Activated CD4-positive, alpha-beta T cell treated with anti-CD3 and anti-CD28 coated beads, Interleukin-2, amount 10 ng/mL, durations not matched to agents 24 days and 14 days (primary cell): ENCODE measurements at regions not wholly inside any gene's neighbourhood (a gene's known extent, or its start where the extent isn't known, plus 50 kb on each side); places are given as distances from the start of the nearest gene placed in this dataset.
"Not testable (repeated sequence)": the region's sequence is repeated elsewhere in the genome, so short reads cannot be mapped to it uniquely, and the experiment has no call there.

ENCODE experiments used
- DNase-seq: peaks from one replicate; pipeline ENCODE4 v3.0.0; 2022
- H3K27ac Mint-ChIP-seq: one replicate; pipeline ENCODE4 v1.8.0; 2022; ENCODE audit warnings: mild to moderate bottlenecking, mixed read lengths
- H3K27me3 Mint-ChIP-seq: one replicate; pipeline ENCODE4 v1.8.0; 2022; ENCODE audit warnings: mixed read lengths
- H3K36me3 Mint-ChIP-seq: one replicate; pipeline ENCODE4 v1.8.0; 2022; ENCODE audit warnings: low read depth, mild to moderate bottlenecking, mixed read lengths
- H3K4me1 Mint-ChIP-seq: one replicate; pipeline ENCODE4 v1.8.0; 2021; ENCODE audit warnings: mixed read lengths
- H3K4me3 Mint-ChIP-seq: one replicate; pipeline ENCODE4 v1.8.0; 2022; ENCODE audit warnings: mild to moderate bottlenecking, moderate library complexity, mixed read lengths
- H3K9me3 Mint-ChIP-seq: one replicate; pipeline ENCODE4 v1.8.0; 2021; ENCODE audit warnings: mixed read lengths
- intact Hi-C: fragments of 100-400 bp; cut with micrococcal nuclease; formaldehyde crosslinking; loops from one replicate; pipeline ENCODE4 v1.15.1; 2023

GRCh38 chr2:59339121-59339836 is 1098.2 kb upstream of the FANCL start:
- Mint-ChIP-seq H3K4me3 (no peak overlapping the region), H3K36me3 (no peaks in the 10 kb centered on the region), H3K27ac (no peak overlapping the region), H3K4me1 (no peaks in the 10 kb centered on the region), H3K27me3 (no peaks in the 10 kb centered on the region), H3K9me3 (no peaks in the 10 kb centered on the region)
- intact Hi-C loops, result no loop called here
- DNase-seq, result no peak

DNA sequence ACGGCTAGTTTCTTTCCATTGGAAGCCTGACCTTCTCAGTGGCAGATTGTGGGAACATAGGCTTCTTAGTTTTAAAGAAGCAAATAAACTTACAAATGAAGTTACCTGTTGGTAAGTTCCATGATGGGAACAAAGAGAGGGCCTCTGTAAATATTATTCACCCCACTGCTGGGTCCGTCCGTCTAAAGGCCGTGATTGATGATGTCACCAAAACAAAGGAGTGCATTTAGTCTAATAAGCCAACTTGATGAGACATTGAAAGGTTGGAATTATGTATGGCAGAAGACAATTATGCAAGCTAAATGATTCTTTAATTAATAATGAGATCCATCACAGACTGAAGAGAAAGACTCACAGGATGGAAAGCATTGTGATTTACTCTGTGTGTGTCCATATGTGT is 1091.9 kb upstream of the FANCL start:
- intact Hi-C loops, result no loop called here
- no peaks in the 10 kb centered on the region for H3K4me1 Mint-ChIP-seq
- peaks cover 5% of the 10 kb centered on the region for H3K9me3 Mint-ChIP-seq
- no peaks in the 10 kb centered on the region for H3K27me3 Mint-ChIP-seq
- no peaks in the 10 kb centered on the region for H3K36me3 Mint-ChIP-seq
- DNase-seq, result no peak
- no peak overlapping the region for H3K4me3 Mint-ChIP-seq
- H3K27ac Mint-ChIP-seq, result no peak overlapping the region

DNA sequence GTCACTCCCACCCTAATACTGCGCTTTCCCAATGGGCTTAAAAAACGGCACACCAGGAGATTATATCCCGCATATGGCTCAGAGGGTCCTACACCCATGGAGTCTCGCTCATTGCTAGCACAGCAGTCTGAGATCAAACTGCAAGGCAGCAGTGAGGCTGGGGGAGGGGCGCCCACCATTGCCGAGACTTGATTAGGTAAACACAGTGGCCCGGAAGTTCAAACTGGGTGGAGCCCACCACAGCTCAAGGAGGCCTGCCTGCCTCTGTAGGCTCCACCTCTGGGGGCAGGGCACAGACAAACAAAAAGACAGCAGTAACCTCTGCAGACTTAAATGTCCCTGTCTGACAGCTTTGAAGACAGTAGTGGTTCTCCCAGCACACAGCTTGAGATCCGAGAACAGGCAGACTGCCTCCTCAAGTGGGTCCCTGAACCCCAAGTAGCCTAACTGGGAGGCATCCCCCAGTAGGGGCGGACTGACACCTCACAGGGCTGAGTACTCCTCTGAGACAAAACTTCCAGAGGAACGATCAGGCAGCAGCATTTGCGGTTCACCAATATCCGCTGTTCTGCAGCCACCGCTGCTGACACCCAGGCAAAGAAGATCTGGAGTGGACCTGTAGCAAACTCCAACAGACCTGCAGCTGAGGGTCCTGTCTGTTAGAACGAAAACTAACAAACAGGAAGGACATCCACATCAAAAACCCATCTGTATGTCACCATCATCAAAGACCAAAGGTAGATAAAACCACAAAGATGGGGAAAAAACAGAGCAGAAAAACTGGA is 1085.6 kb upstream of the FANCL start:
- H3K27ac Mint-ChIP-seq, intact Hi-C loops, H3K36me3 Mint-ChIP-seq: not testable (repeated sequence)

GRCh38 chr2:59322870-59323269 is 1081.7 kb upstream of the FANCL start:
- Mint-ChIP-seq H3K27me3 (no peaks in the 10 kb centered on the region), H3K4me1 (no peaks in the 10 kb centered on the region), H3K9me3 (no peaks in the 10 kb centered on the region), H3K36me3 (no peaks in the 10 kb centered on the region), H3K27ac (no peak overlapping the region), H3K4me3 (no peak overlapping the region)
- no peak for DNase-seq
- intact Hi-C loops, result no loop called here

More for the DNA sequence above, 1085.6 kb upstream of the FANCL start:
- H3K4me3 Mint-ChIP-seq, H3K4me1 Mint-ChIP-seq, DNase-seq, H3K9me3 Mint-ChIP-seq, H3K27me3 Mint-ChIP-seq: not testable (repeated sequence)

DNA sequence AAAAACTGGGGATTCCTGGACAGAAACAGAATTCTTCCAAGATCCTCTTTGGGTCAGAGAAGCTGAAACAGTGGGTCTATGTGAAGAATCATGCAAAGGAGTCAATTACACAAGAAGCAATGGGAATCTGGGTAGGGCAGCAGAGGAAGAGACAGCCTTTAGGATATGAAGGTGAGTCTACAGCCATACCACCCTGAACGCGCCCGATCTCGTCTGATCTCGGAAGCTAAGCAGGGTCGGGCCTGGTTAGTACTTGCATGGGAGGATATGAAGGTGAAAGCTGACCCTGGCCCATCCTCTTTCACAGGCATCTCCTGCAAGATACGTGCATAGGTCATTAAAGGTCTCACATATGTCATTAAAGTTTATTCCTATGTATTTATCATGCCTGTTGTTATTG is 1080.9 kb upstream of the FANCL start:
- Mint-ChIP-seq H3K36me3 (no peaks in the 10 kb centered on the region), H3K4me3 (no peak overlapping the region), H3K27ac (no peak overlapping the region), H3K4me1 (no peaks in the 10 kb centered on the region), H3K9me3 (no peaks in the 10 kb centered on the region), H3K27me3 (no peaks in the 10 kb centered on the region)
- no peak for DNase-seq
- intact Hi-C loops, result no loop called here

GRCh38 chr2:59314031-59314766 is 1073.1 kb upstream of the FANCL start:
- Mint-ChIP-seq H3K27me3 (peaks cover 14% of the 10 kb centered on the region), H3K4me3 (no peak overlapping the region)
- intact Hi-C loops, result no loop called here

DNA sequence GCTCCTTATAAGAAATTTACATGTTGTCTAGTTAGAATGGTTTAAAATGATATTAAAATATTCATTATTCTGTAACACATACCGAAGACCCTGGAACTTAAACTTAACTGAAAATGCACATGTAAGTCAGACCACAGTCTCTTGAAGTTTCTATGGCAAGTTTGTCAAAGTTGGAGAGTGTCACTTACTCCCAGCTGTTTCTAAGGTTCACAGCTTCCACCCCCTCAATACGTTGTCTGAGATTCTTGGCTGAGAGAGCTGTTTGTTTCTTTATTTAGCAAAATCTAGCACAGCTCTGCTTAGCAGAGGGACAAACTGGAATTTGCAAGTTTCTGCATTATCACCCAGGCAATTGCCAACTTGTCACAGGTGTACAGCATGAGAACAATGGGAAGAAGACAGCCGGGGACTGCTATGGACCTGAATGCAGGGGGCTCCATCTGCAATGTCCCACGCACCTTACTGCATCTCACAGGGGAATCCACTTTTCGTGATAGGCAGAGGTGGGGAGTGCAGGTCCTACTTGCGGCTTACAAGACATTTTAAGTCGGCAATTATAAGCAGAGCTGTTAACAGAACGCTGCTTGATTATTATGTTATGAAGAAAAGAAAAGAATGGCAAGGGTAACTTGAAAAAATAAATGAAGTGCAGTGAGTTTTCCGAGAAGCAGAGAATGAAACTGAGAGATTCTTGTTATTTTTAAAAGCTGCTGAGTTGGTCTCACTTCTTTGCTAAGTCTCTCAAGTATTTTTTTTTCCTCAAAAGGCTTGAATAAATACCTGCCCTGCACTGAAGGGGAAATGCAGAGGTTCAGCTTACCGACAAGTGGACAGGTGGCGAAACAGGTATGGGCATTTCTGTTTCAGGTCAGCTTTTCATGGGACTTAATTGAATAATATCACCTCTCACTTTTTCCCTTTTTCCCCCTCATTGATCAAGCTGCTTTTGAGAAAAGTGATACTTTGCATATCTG is 1072.1 kb upstream of the FANCL start:
- H3K4me3 Mint-ChIP-seq, result no peak overlapping the region
- H3K4me1 Mint-ChIP-seq, result no peaks in the 10 kb centered on the region
- H3K27ac Mint-ChIP-seq, result no peak overlapping the region
- no peak for DNase-seq
- peaks cover 14% of the 10 kb centered on the region for H3K27me3 Mint-ChIP-seq
- intact Hi-C loops, result no loop called here
- no peaks in the 10 kb centered on the region for H3K36me3 Mint-ChIP-seq
- no peaks in the 10 kb centered on the region for H3K9me3 Mint-ChIP-seq

More at GRCh38 chr2:59314031-59314766, 1073.1 kb upstream of the FANCL start:
- DNase-seq, result no peak
- H3K36me3 Mint-ChIP-seq, result no peaks in the 10 kb centered on the region
- H3K9me3 Mint-ChIP-seq, result no peaks in the 10 kb centered on the region
- H3K27ac Mint-ChIP-seq, result no peak overlapping the region
- H3K4me1 Mint-ChIP-seq, result no peaks in the 10 kb centered on the region

DNA sequence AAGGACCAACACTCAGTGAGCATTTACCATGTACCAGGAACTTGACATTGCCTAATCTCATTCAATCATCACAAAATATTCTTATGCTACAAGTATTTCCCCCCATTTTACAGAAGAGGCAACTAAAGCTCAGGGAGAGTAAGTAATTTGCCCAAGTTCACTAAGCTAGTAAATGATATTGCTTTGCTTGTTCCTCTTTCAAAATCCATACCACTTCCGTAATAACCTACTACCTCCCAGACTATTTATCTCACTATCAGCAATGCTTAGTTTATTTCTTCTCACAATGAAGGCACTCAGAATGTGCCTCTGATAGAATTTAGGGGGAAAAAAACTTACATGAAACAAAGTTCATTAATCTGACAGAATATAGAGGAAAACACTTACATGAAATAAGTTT is 1070.9 kb upstream of the FANCL start:
- H3K4me3 Mint-ChIP-seq, result no peak overlapping the region
- no peaks in the 10 kb centered on the region for H3K36me3 Mint-ChIP-seq
- no peaks in the 10 kb centered on the region for H3K9me3 Mint-ChIP-seq
- no peak overlapping the region for H3K27ac Mint-ChIP-seq
- no peak for DNase-seq
- intact Hi-C loops, result no loop called here
- no peaks in the 10 kb centered on the region for H3K4me1 Mint-ChIP-seq
- H3K27me3 Mint-ChIP-seq, result peaks cover 14% of the 10 kb centered on the region

DNA sequence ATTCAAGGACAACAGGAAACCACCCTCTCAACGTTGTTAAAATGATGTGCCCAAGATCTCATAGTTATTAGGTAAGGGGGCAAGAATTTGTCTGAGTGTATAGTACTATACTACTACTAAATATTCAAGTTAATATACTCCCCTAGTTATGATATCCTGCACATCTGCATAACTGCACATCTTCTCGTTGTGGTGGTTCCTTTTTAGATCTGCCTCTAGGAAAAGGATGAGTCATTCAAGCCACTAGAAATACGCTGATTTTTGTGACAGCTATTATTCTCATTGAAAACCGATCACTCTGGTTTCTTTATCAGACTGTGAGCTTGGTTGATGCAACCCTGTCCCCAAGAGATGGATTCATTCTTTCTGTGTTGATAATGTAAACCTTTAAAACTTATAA is 1067.0 kb upstream of the FANCL start:
- DNase-seq, result no peak
- H3K9me3 Mint-ChIP-seq, result no peaks in the 10 kb centered on the region
- intact Hi-C loops, result no loop called here

DNA sequence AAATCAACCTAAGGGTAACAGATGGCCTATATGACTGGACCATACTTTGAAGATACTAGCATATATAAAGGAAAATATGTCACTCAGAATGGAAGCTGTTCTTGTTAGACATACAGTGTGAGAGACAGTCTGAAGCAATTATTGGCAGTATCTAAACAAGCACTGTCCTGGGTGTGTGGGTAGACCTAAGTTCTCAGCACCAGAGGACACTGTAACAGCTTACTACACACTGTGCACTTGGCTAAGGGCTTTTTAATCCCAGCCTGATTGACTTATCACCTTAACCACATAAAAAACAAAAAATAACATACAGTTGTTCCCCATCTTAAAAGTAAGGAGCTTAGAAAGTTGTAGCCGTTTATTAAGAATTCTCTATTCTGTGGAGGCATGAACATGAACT is 1066.1 kb upstream of the FANCL start:
- Mint-ChIP-seq H3K27ac (no peak overlapping the region), H3K9me3 (no peaks in the 10 kb centered on the region), H3K4me3 (no peak overlapping the region), H3K36me3 (no peaks in the 10 kb centered on the region), H3K4me1 (no peaks in the 10 kb centered on the region), H3K27me3 (no peaks in the 10 kb centered on the region)
- intact Hi-C loops, result no loop called here
- no peak for DNase-seq

More for the DNA sequence above, 1067.0 kb upstream of the FANCL start:
- Mint-ChIP-seq H3K4me3 (no peak overlapping the region), H3K36me3 (no peaks in the 10 kb centered on the region), H3K4me1 (no peaks in the 10 kb centered on the region), H3K27ac (no peak overlapping the region), H3K27me3 (peaks cover 2% of the 10 kb centered on the region)

DNA sequence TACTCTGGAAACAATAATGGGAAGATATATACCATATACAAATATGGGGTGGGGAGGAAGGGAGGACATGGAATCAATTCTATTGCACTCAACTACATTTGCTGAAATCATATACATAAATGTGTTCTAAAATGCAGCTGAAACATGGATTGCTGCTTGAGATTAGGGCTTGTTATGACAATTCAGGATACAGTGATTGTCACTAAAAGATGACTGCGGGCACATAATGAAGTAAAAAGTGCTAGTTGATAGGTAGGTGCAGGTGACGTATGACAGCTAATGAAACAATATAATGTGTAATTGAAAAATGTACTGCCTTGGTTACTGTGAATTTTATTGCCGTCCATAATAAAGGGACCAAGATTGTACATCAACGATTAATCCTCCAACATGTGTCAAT is 1062.1 kb upstream of the FANCL start:
- Mint-ChIP-seq H3K36me3 (no peaks in the 10 kb centered on the region), H3K4me1 (no peaks in the 10 kb centered on the region), H3K27me3 (no peaks in the 10 kb centered on the region), H3K4me3 (no peak overlapping the region), H3K27ac (no peak overlapping the region), H3K9me3 (no peaks in the 10 kb centered on the region)
- no peak for DNase-seq
- intact Hi-C loops, result loop anchor here (5.0 kb wide), 1 partner anchor 849 kb away; no protein-coding TSS in a partner anchor

GRCh38 chr2:59302683-59303082 is 1061.6 kb upstream of the FANCL start:
- no peak overlapping the region for H3K27ac Mint-ChIP-seq
- no peaks in the 10 kb centered on the region for H3K4me1 Mint-ChIP-seq
- DNase-seq, result no peak
- no peaks in the 10 kb centered on the region for H3K36me3 Mint-ChIP-seq
- no peaks in the 10 kb centered on the region for H3K27me3 Mint-ChIP-seq
- H3K9me3 Mint-ChIP-seq, result no peaks in the 10 kb centered on the region
- intact Hi-C loops, result loop anchor here (5.0 kb wide), 1 partner anchor 850 kb away; no protein-coding TSS in a partner anchor
- no peak overlapping the region for H3K4me3 Mint-ChIP-seq
